ENCODE measurements at regions not wholly inside any gene's neighbourhood (a gene's known extent, or its start where the extent isn't known, plus 50 kb on each side); places are given as distances from the start of the nearest gene placed in this dataset.

- TF ChIP-seq POLR2AphosphoS5 (IDR thresholded peaks at IDR 0.05; ENCODE audit: borderline replicate concordance, low read depth, low read length) (no peak), EZH2 (IDR thresholded peaks at IDR 0.05) (no peak), FOXP2 (optimal IDR thresholded peaks at IDR 0.05; ENCODE audit: control extremely low read depth, extremely low read length, insufficient read depth) (no peak)
Measured at GRCh38 chr9:118510711-118511110, 806.5 kb downstream of the TLR4 start.

Data from SK-N-MC (cell line).